Stimulated activated CD4-positive, alpha-beta T cell treated with anti-CD3 and anti-CD28 coated beads, Interleukin-15, amount 100 ng/mL, for 24 hours (primary cell): ENCODE measurements at regions not wholly inside any gene's neighbourhood (a gene's known extent, or its start where the extent isn't known, plus 50 kb on each side); places are given as distances from the start of the nearest gene placed in this dataset.
"Not testable (repeated sequence)": the region's sequence is repeated elsewhere in the genome, so short reads cannot be mapped to it uniquely, and the experiment has no call there.

ENCODE experiments used
- DNase-seq: peaks from one replicate; pipeline ENCODE4 v3.0.0-alpha.2; 2020

- DNase-seq, result no peak
Measured at GRCh38 chr20:53792946-53793536, 199.4 kb upstream of the ZNF217 start.

- no peak for DNase-seq
Measured at GRCh38 chr20:53789989-53790675, 196.5 kb upstream of the ZNF217 start.

GRCh38 chr20:53788253-53789022 lies 194.8 kb upstream of the ZNF217 start:
- DNase-seq, result no peak

- DNase-seq, result not testable (repeated sequence)
Measured at GRCh38 chr20:53787491-53787931, 193.9 kb upstream of the ZNF217 start.

GRCh38 chr20:53786445-53787267 lies 193.0 kb upstream of the ZNF217 start:
- DNase-seq, result no peak

GRCh38 chr20:53786071-53786444 lies 192.4 kb upstream of the ZNF217 start:
- DNase-seq, result no peak

- no peak for DNase-seq
Measured at GRCh38 chr20:53785320-53785719, 191.7 kb upstream of the ZNF217 start.

GRCh38 chr20:53783768-53784167 lies 190.1 kb upstream of the ZNF217 start:
- no peak for DNase-seq

GRCh38 chr20:53782612-53783246 lies 189.1 kb upstream of the ZNF217 start:
- no peak for DNase-seq

GRCh38 chr20:53779822-53780221 lies 186.2 kb upstream of the ZNF217 start:
- DNase-seq, result no peak

- no peak for DNase-seq
Measured at GRCh38 chr20:53778736-53779135, 185.1 kb upstream of the ZNF217 start.

- DNase-seq, result no peak
Measured at GRCh38 chr20:53778041-53778516, 184.4 kb upstream of the ZNF217 start.

- not testable (repeated sequence) for DNase-seq
Measured at GRCh38 chr20:53777402-53777801, 183.8 kb upstream of the ZNF217 start.

GRCh38 chr20:53776858-53777257 lies 183.2 kb upstream of the ZNF217 start:
- no peak for DNase-seq

- DNase-seq, result no peak
Measured at GRCh38 chr20:53774461-53775203, 181.0 kb upstream of the ZNF217 start.

GRCh38 chr20:53773792-53774401 lies 180.3 kb upstream of the ZNF217 start:
- no peak for DNase-seq

GRCh38 chr20:53773066-53773791 lies 179.6 kb upstream of the ZNF217 start:
- DNase-seq, result not testable (repeated sequence)

- DNase-seq, result no peak
Measured at GRCh38 chr20:53769041-53769440, 175.4 kb upstream of the ZNF217 start.

GRCh38 chr20:53768329-53768728 lies 174.7 kb upstream of the ZNF217 start:
- DNase-seq, result no peak

GRCh38 chr20:53767206-53767930 lies 173.7 kb upstream of the ZNF217 start:
- DNase-seq, result no peak
